ENCODE measurements at regions not wholly inside any gene's neighbourhood (a gene's known extent, or its start where the extent isn't known, plus 50 kb on each side); places are given as distances from the start of the nearest gene placed in this dataset.

DNA sequence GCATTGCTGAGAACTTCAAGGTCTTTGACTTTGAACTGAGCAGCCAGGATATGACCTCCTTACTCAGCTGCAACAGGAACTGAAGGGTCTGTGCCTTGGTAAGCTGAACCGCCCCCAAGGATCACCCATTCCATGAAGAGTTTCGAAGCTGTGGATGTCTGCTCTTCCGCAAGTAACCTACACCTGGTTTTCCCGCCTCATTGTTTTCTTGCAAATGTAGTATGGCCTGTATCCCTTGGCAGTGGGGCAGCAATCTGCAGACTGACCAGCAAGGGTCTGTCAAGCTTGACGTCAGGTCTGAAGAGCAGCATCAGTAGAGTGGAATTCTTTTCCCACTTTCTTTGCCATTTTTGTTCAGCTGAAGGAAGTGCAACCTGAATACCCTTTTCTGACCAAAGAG, 62.6 kb upstream of the RAB12 start:
- no peak for TF ChIP-seq CBX3 (IDR thresholded peaks at IDR 0.05; ENCODE audit: low read depth)
- TF ChIP-seq, protein P1, sequence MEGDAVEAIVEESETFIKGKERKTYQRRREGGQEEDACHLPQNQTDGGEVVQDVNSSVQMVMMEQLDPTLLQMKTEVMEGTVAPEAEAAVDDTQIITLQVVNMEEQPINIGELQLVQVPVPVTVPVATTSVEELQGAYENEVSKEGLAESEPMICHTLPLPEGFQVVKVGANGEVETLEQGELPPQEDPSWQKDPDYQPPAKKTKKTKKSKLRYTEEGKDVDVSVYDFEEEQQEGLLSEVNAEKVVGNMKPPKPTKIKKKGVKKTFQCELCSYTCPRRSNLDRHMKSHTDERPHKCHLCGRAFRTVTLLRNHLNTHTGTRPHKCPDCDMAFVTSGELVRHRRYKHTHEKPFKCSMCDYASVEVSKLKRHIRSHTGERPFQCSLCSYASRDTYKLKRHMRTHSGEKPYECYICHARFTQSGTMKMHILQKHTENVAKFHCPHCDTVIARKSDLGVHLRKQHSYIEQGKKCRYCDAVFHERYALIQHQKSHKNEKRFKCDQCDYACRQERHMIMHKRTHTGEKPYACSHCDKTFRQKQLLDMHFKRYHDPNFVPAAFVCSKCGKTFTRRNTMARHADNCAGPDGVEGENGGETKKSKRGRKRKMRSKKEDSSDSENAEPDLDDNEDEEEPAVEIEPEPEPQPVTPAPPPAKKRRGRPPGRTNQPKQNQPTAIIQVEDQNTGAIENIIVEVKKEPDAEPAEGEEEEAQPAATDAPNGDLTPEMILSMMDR (IDR thresholded peaks at IDR 0.05 in 2 of 3, conservative IDR thresholded peaks at IDR 0.05 in 1 of 3; ENCODE audit: borderline replicate concordance in 1 of 3, insufficient read depth in 1 of 3, low read depth in 2 of 3, low read length in 2 of 3) = no peak
- TF ChIP-seq FOSL1 (IDR thresholded peaks at IDR 0.05; ENCODE audit: low read depth) = no peak
- TF ChIP-seq ELF1 (IDR thresholded peaks at IDR 0.05; ENCODE audit: borderline replicate concordance, low read depth) = no peak
- no peak for TF ChIP-seq RAD21 (IDR thresholded peaks at IDR 0.05; ENCODE audit: low read depth)
- TF ChIP-seq ZNF274 (IDR thresholded peaks at IDR 0.05; ENCODE audit: low read depth, low read length) = no peak
- TF ChIP-seq, protein P2, sequence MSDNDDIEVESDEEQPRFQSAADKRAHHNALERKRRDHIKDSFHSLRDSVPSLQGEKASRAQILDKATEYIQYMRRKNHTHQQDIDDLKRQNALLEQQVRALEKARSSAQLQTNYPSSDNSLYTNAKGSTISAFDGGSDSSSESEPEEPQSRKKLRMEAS (IDR thresholded peaks at IDR 0.05) = no peak
- TF ChIP-seq SP1 (IDR thresholded peaks at IDR 0.05; ENCODE audit: low read depth) = no peak
- TF ChIP-seq SRF (IDR thresholded peaks at IDR 0.05; ENCODE audit: low read depth) = no peak
- no peak for TF ChIP-seq POLR2AphosphoS5 (IDR thresholded peaks at IDR 0.05; ENCODE audit: low read depth, low read length)
- TF ChIP-seq YY1 (IDR thresholded peaks at IDR 0.05; ENCODE audit: extremely low read depth, insufficient replicate concordance, low read depth, low read length) = no peak
- TF ChIP-seq, protein P3, sequence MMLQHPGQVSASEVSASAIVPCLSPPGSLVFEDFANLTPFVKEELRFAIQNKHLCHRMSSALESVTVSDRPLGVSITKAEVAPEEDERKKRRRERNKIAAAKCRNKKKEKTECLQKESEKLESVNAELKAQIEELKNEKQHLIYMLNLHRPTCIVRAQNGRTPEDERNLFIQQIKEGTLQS (IDR thresholded peaks at IDR 0.05) = no peak
- no peak for TF ChIP-seq ZFX (IDR thresholded peaks at IDR 0.05)
- TF ChIP-seq POLR2A (IDR thresholded peaks at IDR 0.05; ENCODE audit: borderline replicate concordance, extremely low read depth, insufficient read depth, insufficient read length) = no peak
- Histone ChIP-seq H3K4me1 (ENCODE audit: control insufficient read depth in 1 of 2, insufficient read depth in 2 of 2, low read length in 2 of 2) (no peaks in the 10 kb centered on the region), H3K9ac (ENCODE audit: low read length) (no peak overlapping the region), H3K36me3 (ENCODE audit: control insufficient read depth in 1 of 2, insufficient read depth in 2 of 2, low read length in 2 of 2) (no peaks in the 10 kb centered on the region), H2AFZ (ENCODE audit: low read depth, low read length, poor library complexity, severe bottlenecking) (no peak overlapping the region), H4K20me1 (ENCODE audit: insufficient read depth) (no peaks in the 10 kb centered on the region), H3K79me2 (ENCODE audit: insufficient read depth, low read length) (no peaks in the 10 kb centered on the region), H3K9me3 (ENCODE audit: control insufficient read depth in 1 of 2, insufficient read depth in 1 of 2, low read depth in 1 of 2, low read length in 2 of 2) (no peaks in the 10 kb centered on the region), H3K27me3 (ENCODE audit: insufficient read depth, low read length) (peaks cover 18% of the 10 kb centered on the region), H3K9me2 (ENCODE audit: insufficient read depth) (no peaks in the 10 kb centered on the region), H3K27ac (ENCODE audit: low read depth, low read length) (no peak overlapping the region), H3K4me2 (ENCODE audit: low read length) (no peak overlapping the region), H3K4me3 (replicated peaks in 1 of 2; ENCODE audit: low read depth in 1 of 2, low read length in 2 of 2) (no peak overlapping the region)
- DNase-seq (ENCODE audit: low read depth, low spot score) = no peak
- CTCF ChIA-PET = no interaction called here
- POLR2A ChIA-PET = no interaction called here
- intact Hi-C loops (cut with micrococcal nuclease) = no loop called here
- RAD21 ChIA-PET (ENCODE audit: low non-redundant PET in 1 of 2, low total read pairs in 2 of 2, uncharacterized antibody in 2 of 2, unreplicated experiment in 2 of 2) = no interaction called here
- BruUV-seq (replicated peaks) = no TSS peak
- ATAC-seq = no peak
